ENCODE measurements at regions not wholly inside any gene's neighbourhood (a gene's known extent, or its start where the extent isn't known, plus 50 kb on each side); places are given as distances from the start of the nearest gene placed in this dataset.

- DNase-seq: no peak
- 0 out of 2 replicates have a peak overlapping the region, but pooled peaks have one; percentile 19 for H2AFZ ChIP-seq
- POLR2A ChIA-PET (ENCODE audit: unreplicated experiment): no interaction called here
- no peak overlapping the region for H3K4me2 ChIP-seq
- intact Hi-C loops (cut with micrococcal nuclease; ENCODE audit: unreplicated experiment): no loop called here
- no peak overlapping the region for H3K4me3 ChIP-seq
- H3K79me2 ChIP-seq (ENCODE audit: low read depth): no peaks in the 10 kb centered on the region
- no peaks in the 10 kb centered on the region for H3K4me1 ChIP-seq (replicated peaks; ENCODE audit: insufficient read depth)
- no peaks in the 10 kb centered on the region for H3K36me3 ChIP-seq (ENCODE audit: low read depth)
- H3F3A ChIP-seq (ENCODE audit: insufficient read depth, low read depth): no peaks in the 10 kb centered on the region
- no peaks in the 10 kb centered on the region for H3K9me3 ChIP-seq (ENCODE audit: insufficient read depth, low read depth)
- CTCF ChIA-PET: no interaction called here
- no peaks in the 10 kb centered on the region for H4K20me1 ChIP-seq (ENCODE audit: insufficient read depth)
- no peak overlapping the region for H3K27ac ChIP-seq
- no TSS peak for BruUV-seq (replicated peaks)
- no peak for TF ChIP-seq EZH2 (IDR thresholded peaks at IDR 0.05; ENCODE audit: low read depth)
- TF ChIP-seq, protein P1, sequence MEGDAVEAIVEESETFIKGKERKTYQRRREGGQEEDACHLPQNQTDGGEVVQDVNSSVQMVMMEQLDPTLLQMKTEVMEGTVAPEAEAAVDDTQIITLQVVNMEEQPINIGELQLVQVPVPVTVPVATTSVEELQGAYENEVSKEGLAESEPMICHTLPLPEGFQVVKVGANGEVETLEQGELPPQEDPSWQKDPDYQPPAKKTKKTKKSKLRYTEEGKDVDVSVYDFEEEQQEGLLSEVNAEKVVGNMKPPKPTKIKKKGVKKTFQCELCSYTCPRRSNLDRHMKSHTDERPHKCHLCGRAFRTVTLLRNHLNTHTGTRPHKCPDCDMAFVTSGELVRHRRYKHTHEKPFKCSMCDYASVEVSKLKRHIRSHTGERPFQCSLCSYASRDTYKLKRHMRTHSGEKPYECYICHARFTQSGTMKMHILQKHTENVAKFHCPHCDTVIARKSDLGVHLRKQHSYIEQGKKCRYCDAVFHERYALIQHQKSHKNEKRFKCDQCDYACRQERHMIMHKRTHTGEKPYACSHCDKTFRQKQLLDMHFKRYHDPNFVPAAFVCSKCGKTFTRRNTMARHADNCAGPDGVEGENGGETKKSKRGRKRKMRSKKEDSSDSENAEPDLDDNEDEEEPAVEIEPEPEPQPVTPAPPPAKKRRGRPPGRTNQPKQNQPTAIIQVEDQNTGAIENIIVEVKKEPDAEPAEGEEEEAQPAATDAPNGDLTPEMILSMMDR (conservative IDR thresholded peaks at IDR 0.05): no peak
- H3K9me2 ChIP-seq (ENCODE audit: insufficient read depth): no peaks in the 10 kb centered on the region
- H3K27me3 ChIP-seq (ENCODE audit: insufficient read depth, low read depth): no peaks in the 10 kb centered on the region
Observed at GRCh38 chr6:140992678-140993077, 1140.0 kb upstream of the GJE1 start.

DNA sequence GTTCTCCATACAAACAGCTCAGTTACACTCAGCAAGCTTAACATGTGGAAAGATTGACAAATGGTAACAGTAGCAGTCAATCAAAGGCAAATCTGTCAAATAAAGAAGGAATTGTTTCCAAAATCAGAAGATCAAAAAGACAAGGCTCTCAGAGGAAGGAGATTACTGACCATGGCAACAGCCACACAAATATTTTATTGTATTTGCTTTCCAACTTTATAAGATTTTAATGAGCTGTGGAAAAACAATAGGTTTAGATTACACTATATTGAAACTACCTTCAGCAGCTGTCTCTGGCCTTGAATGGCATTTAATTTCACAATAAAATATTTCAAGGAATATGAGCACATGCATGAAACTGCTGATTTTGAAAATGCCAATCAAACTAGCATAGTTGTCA is 1143.9 kb upstream of the GJE1 start:
- H3K27ac ChIP-seq: no peak overlapping the region
- intact Hi-C loops (cut with micrococcal nuclease; ENCODE audit: unreplicated experiment): no loop called here

DNA sequence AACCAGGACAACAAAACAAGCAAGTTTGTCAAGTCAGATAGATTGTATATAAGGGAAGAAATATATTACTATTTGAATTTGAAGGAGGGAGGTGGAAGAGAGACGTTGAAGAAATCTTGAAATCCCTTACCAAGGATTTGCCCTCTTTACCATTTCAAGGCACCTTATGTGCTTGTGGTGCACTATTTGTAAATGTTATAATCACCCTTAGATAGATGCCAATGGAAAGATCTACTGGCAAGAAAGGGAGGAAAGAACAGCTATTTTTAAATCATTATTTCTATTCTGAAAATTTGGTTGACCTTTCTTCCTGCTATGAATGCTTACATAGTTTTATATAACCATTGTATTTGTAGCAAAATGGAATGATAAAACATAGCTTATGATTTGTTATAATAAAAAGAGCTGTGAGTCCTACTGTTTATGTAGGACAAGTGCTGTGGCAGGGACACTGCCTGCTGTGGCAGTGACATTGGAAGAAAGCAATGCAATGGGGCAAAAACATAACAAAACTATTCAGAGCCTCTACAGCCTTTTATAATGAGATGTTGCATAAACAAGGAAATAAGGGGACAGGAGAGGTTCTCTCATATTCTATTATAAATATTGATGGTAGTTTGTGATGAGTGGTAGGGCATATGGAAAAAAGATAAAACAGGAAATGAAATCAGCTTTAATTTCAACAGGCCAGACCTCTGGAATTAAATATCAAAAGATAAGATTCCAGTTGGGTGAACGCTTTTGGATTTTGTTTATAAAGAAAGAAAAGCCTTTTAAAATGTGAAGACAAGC is 1145.2 kb upstream of the GJE1 start:
- BruUV-seq (replicated peaks): no TSS peak
- no peaks in the 10 kb centered on the region for H4K20me1 ChIP-seq (ENCODE audit: insufficient read depth)
- TF ChIP-seq, protein P1 (conservative IDR thresholded peaks at IDR 0.05): no peak
- no peak overlapping the region for H2AFZ ChIP-seq
- no peaks in the 10 kb centered on the region for H3F3A ChIP-seq (ENCODE audit: insufficient read depth, low read depth)
- H3K4me3 ChIP-seq: no peak overlapping the region
- no peaks in the 10 kb centered on the region for H3K4me1 ChIP-seq (replicated peaks; ENCODE audit: insufficient read depth)
- H3K9me3 ChIP-seq (ENCODE audit: insufficient read depth, low read depth): no peaks in the 10 kb centered on the region
- H3K79me2 ChIP-seq (ENCODE audit: low read depth): no peaks in the 10 kb centered on the region
- no peaks in the 10 kb centered on the region for H3K36me3 ChIP-seq (ENCODE audit: low read depth)
- no peaks in the 10 kb centered on the region for H3K27me3 ChIP-seq (ENCODE audit: insufficient read depth, low read depth)
- H3K27ac ChIP-seq: no peak overlapping the region
- ChIA-PET CTCF (no interaction called here), POLR2A (ENCODE audit: unreplicated experiment) (interaction anchor here (0.6 kb wide), 1 partner anchor 21 kb away, joined by 3 read pairs; no protein-coding TSS in a partner anchor)
- intact Hi-C loops (cut with micrococcal nuclease; ENCODE audit: unreplicated experiment): no loop called here
- no peak for DNase-seq
- H3K9me2 ChIP-seq (ENCODE audit: insufficient read depth): no peaks in the 10 kb centered on the region
- no peak overlapping the region for H3K4me2 ChIP-seq

More for the DNA sequence above, 1143.9 kb upstream of the GJE1 start:
- POLR2A ChIA-PET (ENCODE audit: unreplicated experiment): no interaction called here
- CTCF ChIA-PET: no interaction called here
- DNase-seq: peak in 1 of 2 experiments; percentile 67
- no peaks in the 10 kb centered on the region for H3F3A ChIP-seq (ENCODE audit: insufficient read depth, low read depth)
- no peaks in the 10 kb centered on the region for H3K9me3 ChIP-seq (ENCODE audit: insufficient read depth, low read depth)
- no peak for TF ChIP-seq EZH2 (IDR thresholded peaks at IDR 0.05; ENCODE audit: low read depth)
- TF ChIP-seq, protein P1 (conservative IDR thresholded peaks at IDR 0.05): no peak
- H3K4me1 ChIP-seq (replicated peaks; ENCODE audit: insufficient read depth): no peaks in the 10 kb centered on the region
- H4K20me1 ChIP-seq (ENCODE audit: insufficient read depth): no peaks in the 10 kb centered on the region
- no peaks in the 10 kb centered on the region for H3K9me2 ChIP-seq (ENCODE audit: insufficient read depth)
- no peaks in the 10 kb centered on the region for H3K79me2 ChIP-seq (ENCODE audit: low read depth)
- no peak overlapping the region for H2AFZ ChIP-seq
- H3K4me2 ChIP-seq: no peak overlapping the region
- no peak overlapping the region for H3K4me3 ChIP-seq
- no peaks in the 10 kb centered on the region for H3K36me3 ChIP-seq (ENCODE audit: low read depth)
- no peaks in the 10 kb centered on the region for H3K27me3 ChIP-seq (ENCODE audit: insufficient read depth, low read depth)
- BruUV-seq (replicated peaks): no TSS peak

All from PC-9 (cell line).